Muscle of leg (tissue), 3 donors: ENCODE measurements at regions not wholly inside any gene's neighbourhood (a gene's known extent, or its start where the extent isn't known, plus 50 kb on each side); places are given as distances from the start of the nearest gene placed in this dataset.

Experiments
- DNase-seq: peaks from one replicate; pipeline ENCODE4 v3.0.0; 2013
- H3K27ac ChIP-seq: one replicate; pipeline ENCODE4 v1.5.1; 2013; ENCODE audit warnings: mild to moderate bottlenecking, low read length, control low read depth
- H3K27me3 ChIP-seq: one replicate; pipeline ENCODE4 v1.6.1; 2013; ENCODE audit warnings: low read length; ENCODE audit not compliant: control insufficient read depth, insufficient read depth
- H3K36me3 ChIP-seq: one replicate; pipeline ENCODE4 v1.6.1; 2013; ENCODE audit warnings: low read length; ENCODE audit not compliant: control insufficient read depth, insufficient read depth
- H3K4me1 ChIP-seq: one replicate; pipeline ENCODE4 v1.6.1; 2013; ENCODE audit warnings: low read length; ENCODE audit not compliant: control insufficient read depth, insufficient read depth
- H3K4me3 ChIP-seq: one replicate; pipeline ENCODE4 v1.5.1; 2013; ENCODE audit warnings: low read length, control low read depth
- H3K9me3 ChIP-seq: replicated peaks from 2 replicates; pipeline ENCODE4 v1.6.1; 2013; ENCODE audit warnings: low read depth, low read length; ENCODE audit not compliant: control insufficient read depth
- WGBS: methylation state at CpG from one replicate; pipeline ENCODE4 v1.1.5; 2013; ENCODE audit warnings: missing lambda C conversion rate; ENCODE audit not compliant: insufficient coverage; 5-methylcytosine and 5-hydroxymethylcytosine counted together

GRCh38 chr5:62985749-62986148, 407.1 kb downstream of the LRRC70 start:
- Histone ChIP-seq H3K9me3 (peaks cover 18% of the 10 kb centered on the region), H3K36me3 (no peaks in the 10 kb centered on the region), H3K27ac (no peak overlapping the region), H3K4me3 (no peak overlapping the region), H3K27me3 (no peaks in the 10 kb centered on the region), H3K4me1 (no peaks in the 10 kb centered on the region)
- no peak for DNase-seq
- WGBS: no CpG with 5 or more reads among the region's 1 CpG

GRCh38 chr5:62982348-62982747, 403.7 kb downstream of the LRRC70 start:
- Histone ChIP-seq H3K27ac (no peak overlapping the region), H3K4me1 (no peaks in the 10 kb centered on the region), H3K36me3 (no peaks in the 10 kb centered on the region), H3K9me3 (peaks cover 15% of the 10 kb centered on the region), H3K27me3 (no peaks in the 10 kb centered on the region), H3K4me3 (no peak overlapping the region)
- DNase-seq: peak; percentile 3
- WGBS: 16% methylated on average over 2 of the region's 3 CpGs

GRCh38 chr5:62980884-62981283, 402.3 kb downstream of the LRRC70 start:
- no peaks in the 10 kb centered on the region for H3K4me1 ChIP-seq
- no peak overlapping the region for H3K4me3 ChIP-seq
- H3K27me3 ChIP-seq: no peaks in the 10 kb centered on the region
- H3K27ac ChIP-seq: no peak overlapping the region
- WGBS: no CpG with 5 or more reads among the region's 1 CpG
- H3K9me3 ChIP-seq: peaks cover 6% of the 10 kb centered on the region
- DNase-seq: no peak
- H3K36me3 ChIP-seq: no peaks in the 10 kb centered on the region

- WGBS: 76% methylated on average over 2 of the region's 5 CpGs
- Histone ChIP-seq H3K4me1 (no peaks in the 10 kb centered on the region), H3K27me3 (no peaks in the 10 kb centered on the region), H3K4me3 (no peak overlapping the region), H3K27ac (no peak overlapping the region), H3K36me3 (no peaks in the 10 kb centered on the region), H3K9me3 (no peaks in the 10 kb centered on the region)
- no peak for DNase-seq
These were observed 400.9 kb downstream of the LRRC70 start for GRCh38 chr5:62979472-62979871.

GRCh38 chr5:62977661-62978060, 399.0 kb downstream of the LRRC70 start:
- Histone ChIP-seq H3K4me3 (no peak overlapping the region), H3K4me1 (no peaks in the 10 kb centered on the region), H3K27ac (no peak overlapping the region), H3K36me3 (no peaks in the 10 kb centered on the region), H3K27me3 (no peaks in the 10 kb centered on the region), H3K9me3 (no peaks in the 10 kb centered on the region)
- DNase-seq: no peak
- no CpG with 5 or more reads among the region's 4 CpGs for WGBS

GRCh38 chr5:62974623-62975022, 396.0 kb downstream of the LRRC70 start:
- Histone ChIP-seq H3K27me3 (no peaks in the 10 kb centered on the region), H3K36me3 (no peaks in the 10 kb centered on the region), H3K9me3 (no peaks in the 10 kb centered on the region), H3K4me3 (no peak overlapping the region), H3K27ac (no peak overlapping the region), H3K4me1 (no peaks in the 10 kb centered on the region)
- peak; percentile 71 for DNase-seq
- WGBS: no CpG with 5 or more reads among the region's 3 CpGs

GRCh38 chr5:62969409-62970120, 390.9 kb downstream of the LRRC70 start:
- DNase-seq: peak; percentile 52
- WGBS: 82% methylated on average over 8 of the region's 10 CpGs
- Histone ChIP-seq H3K9me3 (peaks cover 5% of the 10 kb centered on the region), H3K4me3 (no peak overlapping the region), H3K4me1 (no peaks in the 10 kb centered on the region), H3K36me3 (no peaks in the 10 kb centered on the region), H3K27ac (no peak overlapping the region), H3K27me3 (no peaks in the 10 kb centered on the region)

GRCh38 chr5:62964428-62964827, 385.8 kb downstream of the LRRC70 start:
- Histone ChIP-seq H3K27me3 (no peaks in the 10 kb centered on the region), H3K4me3 (no peak overlapping the region), H3K27ac (no peak overlapping the region), H3K36me3 (no peaks in the 10 kb centered on the region), H3K4me1 (no peaks in the 10 kb centered on the region), H3K9me3 (peaks cover 14% of the 10 kb centered on the region)
- no peak for DNase-seq

GRCh38 chr5:62960781-62961180, 382.2 kb downstream of the LRRC70 start:
- no peaks in the 10 kb centered on the region for H3K4me1 ChIP-seq
- WGBS: 83% methylated on average over 2 of the region's 2 CpGs
- H3K27ac ChIP-seq: no peak overlapping the region
- no peaks in the 10 kb centered on the region for H3K27me3 ChIP-seq
- H3K36me3 ChIP-seq: no peaks in the 10 kb centered on the region
- peaks cover 14% of the 10 kb centered on the region for H3K9me3 ChIP-seq
- no peak overlapping the region for H3K4me3 ChIP-seq
- DNase-seq: no peak

- H3K9me3 ChIP-seq: peaks cover 2% of the 10 kb centered on the region
- no peaks in the 10 kb centered on the region for H3K27me3 ChIP-seq
- no peaks in the 10 kb centered on the region for H3K4me1 ChIP-seq
- no peak overlapping the region for H3K4me3 ChIP-seq
- H3K27ac ChIP-seq: no peak overlapping the region
- WGBS: no CpG with 5 or more reads among the region's 2 CpGs
- no peaks in the 10 kb centered on the region for H3K36me3 ChIP-seq
- DNase-seq: no peak
These were observed 378.0 kb downstream of the LRRC70 start for GRCh38 chr5:62956597-62956996.

- Histone ChIP-seq H3K4me3 (no peak overlapping the region), H3K4me1 (no peaks in the 10 kb centered on the region), H3K27me3 (no peaks in the 10 kb centered on the region), H3K9me3 (peaks cover 2% of the 10 kb centered on the region), H3K27ac (no peak overlapping the region), H3K36me3 (no peaks in the 10 kb centered on the region)
- 90% methylated on average over 2 of the region's 2 CpGs for WGBS
- DNase-seq: peak; percentile 11
These were observed 376.0 kb downstream of the LRRC70 start for GRCh38 chr5:62954578-62954977.
